H1 (cell line): ENCODE measurements at regions not wholly inside any gene's neighbourhood (a gene's known extent, or its start where the extent isn't known, plus 50 kb on each side); places are given as distances from the start of the nearest gene placed in this dataset.

ENCODE experiments used
- CBX8 ChIP-seq: fragments of 300-800, 300-1000 bp; sonication (generic); IDR thresholded peaks from 2 replicates; pipeline ENCODE4 v1.7.1; 2016; ENCODE audit warnings: low read depth, low read length, borderline replicate concordance
- CHD7 ChIP-seq: fragments of 300-600 bp; sonication (generic); IDR thresholded peaks from 2 replicates; pipeline ENCODE4 v1.7.1; 2012; ENCODE audit warnings: low read length, moderate library complexity, mild to moderate bottlenecking, inconsistent platforms; ENCODE audit not compliant: insufficient replicate concordance
- PHF8 ChIP-seq: fragments of 200-600 bp; sonication (generic); conservative IDR thresholded peaks from 2 replicates; pipeline ENCODE4 v1.7.1; 2012; ENCODE audit warnings: low read depth, mild to moderate bottlenecking, inconsistent platforms, low read length, moderate library complexity
- SIN3A ChIP-seq, 2 experiments: IDR thresholded peaks in 1 of 2; conservative IDR thresholded peaks in 1 of 2; 2 replicates each; pipeline ENCODE4 v1.6.1; 2011 to 2012; ENCODE audit warnings: low read length in 2 of 2, improper control_type of control experiment in 1 of 2, low read depth in 1 of 2, mild to moderate bottlenecking in 1 of 2
- SP2 ChIP-seq: IDR thresholded peaks from 2 replicates; pipeline ENCODE4 v1.6.1; 2012; ENCODE audit warnings: mild to moderate bottlenecking, low read length, inconsistent platforms

GRCh38 chr6:14867802-14868201 is 378.1 kb upstream of the JARID2 start (continued):
- TF ChIP-seq CHD7 = no peak
- no peak for TF ChIP-seq SP2
- TF ChIP-seq CBX8 = no peak
- no peak for TF ChIP-seq PHF8
- TF ChIP-seq SIN3A (conservative IDR thresholded peaks at IDR 0.05 in 1 of 2, IDR thresholded peaks at IDR 0.05 in 1 of 2; ENCODE audit: low read depth in 1 of 2, low read length in 2 of 2) = no peak
- TF ChIP-seq, all 59 proteins: peak for 0
